NB4 (cell line): ENCODE measurements at regions not wholly inside any gene's neighbourhood (a gene's known extent, or its start where the extent isn't known, plus 50 kb on each side); places are given as distances from the start of the nearest gene placed in this dataset.

ENCODE experiments used
- POLR2A ChIP-seq: IDR thresholded peaks from 2 replicates; pipeline ENCODE4 v1.6.1; 2011; ENCODE audit warnings: mild to moderate bottlenecking; ENCODE audit not compliant: insufficient read length; ENCODE audit errors: extremely low read depth
- TF ChIP-seq, protein P1 (sequence below): IDR thresholded peaks from one replicate; pipeline ENCODE4 v1.5.1; 2012; ENCODE audit warnings: low read depth, low read length

DNA sequence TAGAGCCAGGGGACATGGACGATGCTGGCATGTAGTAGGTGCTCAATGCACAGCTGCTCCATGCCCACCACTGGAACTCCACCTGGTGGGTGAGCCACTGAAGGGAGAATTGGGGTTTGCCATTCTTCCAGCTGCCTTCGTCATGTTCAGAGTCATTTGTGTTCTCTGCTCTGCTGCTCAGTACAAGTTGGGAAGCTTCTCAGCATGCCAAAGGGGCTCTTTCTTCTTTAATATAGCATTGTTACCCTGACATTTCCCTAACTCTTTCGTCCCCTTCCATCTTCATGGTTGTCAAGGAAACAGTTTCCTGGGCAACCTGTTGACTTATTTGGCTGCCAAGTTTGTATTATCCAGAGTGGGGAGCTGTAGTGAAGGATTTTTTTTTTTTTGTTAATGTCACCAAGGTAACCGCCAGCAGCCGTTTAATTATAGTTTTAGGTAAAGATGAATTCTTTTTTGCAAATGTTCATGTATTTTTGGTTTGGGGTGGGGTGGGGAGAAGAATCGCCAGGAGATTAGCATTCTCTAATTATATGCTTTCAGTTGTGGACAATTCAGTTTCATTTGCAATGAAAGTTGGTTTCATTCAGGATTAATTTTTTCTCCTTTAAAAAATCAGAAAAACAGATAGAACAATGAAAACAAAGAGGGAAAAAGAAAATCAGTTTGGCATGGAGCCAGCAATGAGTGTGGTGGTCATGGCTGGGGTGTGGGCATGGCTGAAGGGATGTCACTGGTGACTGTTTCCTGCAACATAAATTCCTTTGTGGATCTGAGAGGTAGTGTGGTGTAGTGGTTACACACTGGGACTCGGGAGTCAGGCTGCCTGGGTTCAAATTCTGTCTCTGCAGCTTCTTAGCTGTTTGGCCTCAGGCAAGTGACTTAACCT is 73.0 kb upstream of the KCNG1 start:
- no peak for TF ChIP-seq POLR2A
- TF ChIP-seq, protein P1, sequence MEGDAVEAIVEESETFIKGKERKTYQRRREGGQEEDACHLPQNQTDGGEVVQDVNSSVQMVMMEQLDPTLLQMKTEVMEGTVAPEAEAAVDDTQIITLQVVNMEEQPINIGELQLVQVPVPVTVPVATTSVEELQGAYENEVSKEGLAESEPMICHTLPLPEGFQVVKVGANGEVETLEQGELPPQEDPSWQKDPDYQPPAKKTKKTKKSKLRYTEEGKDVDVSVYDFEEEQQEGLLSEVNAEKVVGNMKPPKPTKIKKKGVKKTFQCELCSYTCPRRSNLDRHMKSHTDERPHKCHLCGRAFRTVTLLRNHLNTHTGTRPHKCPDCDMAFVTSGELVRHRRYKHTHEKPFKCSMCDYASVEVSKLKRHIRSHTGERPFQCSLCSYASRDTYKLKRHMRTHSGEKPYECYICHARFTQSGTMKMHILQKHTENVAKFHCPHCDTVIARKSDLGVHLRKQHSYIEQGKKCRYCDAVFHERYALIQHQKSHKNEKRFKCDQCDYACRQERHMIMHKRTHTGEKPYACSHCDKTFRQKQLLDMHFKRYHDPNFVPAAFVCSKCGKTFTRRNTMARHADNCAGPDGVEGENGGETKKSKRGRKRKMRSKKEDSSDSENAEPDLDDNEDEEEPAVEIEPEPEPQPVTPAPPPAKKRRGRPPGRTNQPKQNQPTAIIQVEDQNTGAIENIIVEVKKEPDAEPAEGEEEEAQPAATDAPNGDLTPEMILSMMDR: no peak
